A673 (cell line): ENCODE measurements at regions not wholly inside any gene's neighbourhood (a gene's known extent, or its start where the extent isn't known, plus 50 kb on each side); places are given as distances from the start of the nearest gene placed in this dataset.

ENCODE experiments used
- CTCF ChIP-seq: fragments of 300-800, 200-600 bp; sonication (generic); conservative IDR thresholded peaks from 2 replicates; pipeline ENCODE4 v1.5.1; 2017; ENCODE audit warnings: low read depth, mild to moderate bottlenecking, antibody characterized with exemption, low read length, moderate library complexity, mixed read lengths
- EZH2 ChIP-seq: fragments of 200-600 bp; sonication (generic); IDR thresholded peaks from 2 replicates; pipeline ENCODE4 v1.6.1; 2017; ENCODE audit warnings: borderline replicate concordance, low read depth, mild to moderate bottlenecking, mixed read lengths, antibody characterized with exemption, low read length; ENCODE audit not compliant: poor library complexity, severe bottlenecking

- TF ChIP-seq CTCF (no peak), EZH2 (no peak)
Measured at GRCh38 chr6:94639564-94639963, 937.8 kb upstream of the MANEA start.
